ENCODE measurements at regions not wholly inside any gene's neighbourhood (a gene's known extent, or its start where the extent isn't known, plus 50 kb on each side); places are given as distances from the start of the nearest gene placed in this dataset.
"Not testable (repeated sequence)": the region's sequence is repeated elsewhere in the genome, so short reads cannot be mapped to it uniquely, and the experiment has no call there.

GRCh38 chr5:17978954-17979353, 344.7 kb downstream of the TAF11L14 start:
- no peak for DNase-seq (ENCODE audit: low spot score)

GRCh38 chr5:17982626-17983025, 348.4 kb downstream of the TAF11L14 start:
- DNase-seq (ENCODE audit: low spot score), result not testable (repeated sequence)

- no peak for DNase-seq (ENCODE audit: low spot score)
Observed at GRCh38 chr5:17989036-17989435, 354.8 kb downstream of the TAF11L14 start.

DNA sequence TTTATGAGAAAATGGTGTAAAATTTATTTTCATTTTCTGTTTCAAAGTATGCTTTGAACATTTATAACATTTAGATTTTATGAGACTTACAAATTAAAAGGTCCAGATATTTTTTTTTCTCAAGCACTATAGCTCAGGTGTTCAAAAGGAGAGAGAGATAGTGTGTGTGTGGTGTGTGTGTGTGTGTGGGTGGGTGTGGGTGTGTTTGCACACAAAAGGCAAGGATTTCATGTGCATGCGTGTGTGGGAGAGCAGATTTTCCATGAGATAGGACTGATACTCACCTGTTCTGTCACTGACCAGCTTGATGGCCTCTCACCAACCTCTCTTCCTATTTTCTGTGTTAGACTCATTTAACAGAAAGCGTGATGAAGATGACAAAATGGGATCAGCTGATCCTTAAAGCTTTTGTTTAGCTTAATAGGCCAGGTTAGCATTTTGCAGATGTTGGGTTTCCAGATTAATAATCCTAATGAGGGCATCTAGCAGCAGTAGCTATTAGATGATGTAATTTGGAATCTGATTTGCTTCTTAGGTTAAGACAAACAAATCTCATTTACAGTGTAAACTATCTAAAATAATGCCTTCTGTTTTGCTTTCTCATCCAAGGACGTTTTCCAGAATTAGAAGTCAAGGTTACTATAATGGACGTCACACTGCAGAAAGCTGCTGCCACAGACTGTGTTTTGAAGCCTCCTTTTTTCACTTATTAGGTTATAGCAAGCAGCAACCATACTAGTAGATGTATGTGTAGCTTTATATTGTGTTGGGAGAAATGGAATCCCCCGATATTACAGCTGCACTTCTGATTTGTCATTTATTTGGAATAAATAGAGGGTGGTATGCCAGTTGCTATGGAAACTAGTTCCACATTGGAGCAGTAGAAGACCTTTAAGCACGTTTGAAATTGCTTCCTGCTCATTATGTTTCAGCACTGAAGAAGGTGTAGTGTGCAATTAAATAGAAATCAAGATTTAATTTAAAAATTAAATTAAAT, 355.6 kb downstream of the TAF11L14 start:
- no peak for DNase-seq (ENCODE audit: low spot score)

DNA sequence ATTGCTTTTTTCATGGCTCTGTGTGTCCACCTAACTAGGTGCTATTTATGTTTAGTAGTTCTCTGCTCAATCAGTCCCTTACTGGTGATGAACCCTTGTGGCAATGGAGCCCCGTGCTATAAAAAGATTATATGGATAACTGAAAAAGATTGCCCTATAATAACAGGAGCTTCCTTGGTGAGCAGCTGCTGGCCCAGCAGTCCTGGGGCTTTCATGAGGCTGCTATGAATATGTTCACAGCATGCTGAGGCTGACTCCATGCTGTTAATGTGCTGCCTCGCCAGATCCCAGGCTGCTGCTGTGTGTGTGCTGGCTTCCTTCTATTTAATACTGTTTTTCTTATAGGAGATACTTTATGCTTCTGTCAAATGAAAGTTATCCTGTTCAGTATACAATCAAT, 357.5 kb downstream of the TAF11L14 start:
- no peak for DNase-seq (ENCODE audit: low spot score)

- no peak for DNase-seq (ENCODE audit: low spot score)
Observed at GRCh38 chr5:17992291-17992690, 358.0 kb downstream of the TAF11L14 start.

- DNase-seq (ENCODE audit: low spot score), result no peak
Observed at GRCh38 chr5:17995997-17996396, 361.7 kb downstream of the TAF11L14 start.

GRCh38 chr5:17999858-18000257, 365.6 kb downstream of the TAF11L14 start:
- DNase-seq (ENCODE audit: low spot score), result no peak

- no peak for DNase-seq (ENCODE audit: low spot score)
Observed at GRCh38 chr5:18000744-18001143, 366.5 kb downstream of the TAF11L14 start.

- DNase-seq (ENCODE audit: low spot score), result no peak
Observed at GRCh38 chr5:18003312-18003711, 369.1 kb downstream of the TAF11L14 start.

DNA sequence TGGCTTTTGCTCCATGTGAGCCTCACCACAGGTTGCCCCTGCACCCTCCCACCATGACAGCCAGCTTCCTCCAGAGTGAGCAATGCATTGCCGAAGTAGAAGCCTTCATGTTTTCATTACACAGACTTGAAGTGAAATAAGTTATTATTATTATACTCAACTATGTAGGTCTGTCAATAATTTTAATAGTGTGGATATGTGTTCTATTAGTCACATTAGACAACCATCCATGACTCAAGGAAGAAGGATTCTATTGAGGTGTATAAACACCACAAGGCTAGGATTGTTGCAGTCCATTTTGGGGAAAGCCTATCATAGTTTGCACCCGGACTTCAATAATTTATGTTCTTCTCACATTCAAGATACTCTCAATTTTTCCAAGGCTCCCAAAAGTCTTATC, 369.5 kb downstream of the TAF11L14 start:
- no peak for DNase-seq (ENCODE audit: low spot score)

DNA sequence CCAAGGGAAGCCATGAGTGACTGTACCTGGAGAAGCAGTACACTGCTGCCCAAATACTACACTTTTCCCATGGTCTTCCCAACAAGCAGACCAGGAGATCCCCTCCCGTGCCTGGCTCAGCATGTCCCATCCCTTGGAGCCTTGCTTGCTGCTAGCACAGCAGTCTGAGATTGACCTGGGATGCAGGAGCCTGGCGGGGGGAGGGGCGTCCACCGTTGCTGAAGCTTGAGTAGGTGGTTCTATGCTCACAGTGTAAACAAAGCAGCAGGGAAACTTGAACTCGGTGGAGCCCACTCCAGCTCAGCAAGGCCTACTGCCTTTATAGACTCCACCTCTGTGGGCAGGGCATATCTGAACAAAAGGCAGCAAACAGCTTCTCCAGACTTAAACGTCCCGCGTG, 372.0 kb downstream of the TAF11L14 start:
- DNase-seq (ENCODE audit: low spot score), result not testable (repeated sequence)

GRCh38 chr5:18008940-18009339, 374.7 kb downstream of the TAF11L14 start:
- DNase-seq (ENCODE audit: low spot score), result no peak

DNA sequence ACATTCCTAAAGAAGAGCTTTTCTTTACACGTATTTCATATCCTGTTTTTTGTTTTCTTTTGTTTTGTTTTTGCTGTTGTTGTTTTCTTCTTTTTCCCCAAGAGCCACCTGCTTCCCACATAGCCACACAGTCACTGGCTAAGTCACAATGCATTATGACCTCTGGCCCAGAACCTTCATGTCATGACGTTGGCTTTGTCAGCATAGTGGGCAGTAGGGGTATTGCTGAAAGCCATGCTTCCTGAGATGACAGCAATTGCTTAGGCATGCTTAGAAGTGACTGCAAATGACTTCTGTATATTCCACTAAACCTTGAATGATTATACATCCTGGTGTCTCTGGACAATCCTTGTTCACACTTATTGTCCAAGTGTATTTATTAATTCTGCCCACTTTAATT, 375.8 kb downstream of the TAF11L14 start:
- no peak for DNase-seq (ENCODE audit: low spot score)

DNA sequence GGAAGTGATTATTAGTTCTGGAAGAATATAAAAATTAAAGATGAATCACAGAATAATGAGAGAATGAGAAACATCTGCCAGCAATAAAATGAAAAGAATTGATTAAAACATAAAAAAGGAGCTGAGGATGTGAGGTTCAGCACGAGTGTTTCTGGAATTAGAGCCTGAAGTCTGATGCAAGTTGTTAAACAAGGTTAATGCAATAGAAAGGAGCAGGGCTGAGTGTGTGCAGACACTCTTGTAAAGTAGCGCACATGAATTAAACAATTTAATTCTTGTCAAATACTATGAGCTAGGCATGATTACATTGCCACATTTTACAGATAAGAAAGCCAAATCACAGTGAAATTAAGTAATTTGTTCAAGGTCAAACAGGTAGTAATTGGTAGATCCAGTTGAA, 384.2 kb downstream of the TAF11L14 start:
- DNase-seq (ENCODE audit: low spot score), result no peak

DNA sequence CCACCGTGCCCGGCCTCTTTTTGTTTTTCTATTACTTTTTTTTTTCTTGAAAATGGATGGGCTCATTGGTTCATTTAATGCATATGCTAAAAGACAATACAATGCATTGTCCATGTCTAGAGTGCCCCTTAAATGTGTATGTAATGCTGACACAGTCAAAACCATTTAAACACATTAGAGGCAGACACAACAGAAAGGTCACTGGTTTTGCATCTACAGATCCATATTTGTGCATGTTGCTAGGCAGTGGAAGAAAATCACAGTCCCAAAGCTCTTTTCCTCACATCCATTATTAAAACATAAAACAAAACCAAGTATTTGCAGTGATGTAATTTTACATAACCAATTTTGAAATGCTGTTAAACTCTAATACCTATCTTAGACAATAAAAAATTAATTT, 389.0 kb downstream of the TAF11L14 start:
- DNase-seq (ENCODE audit: low spot score), result no peak

- no peak for DNase-seq (ENCODE audit: low spot score)
Observed at GRCh38 chr5:18023986-18024385, 389.7 kb downstream of the TAF11L14 start.

GRCh38 chr5:18024542-18024941, 390.3 kb downstream of the TAF11L14 start:
- no peak for DNase-seq (ENCODE audit: low spot score)

DNA sequence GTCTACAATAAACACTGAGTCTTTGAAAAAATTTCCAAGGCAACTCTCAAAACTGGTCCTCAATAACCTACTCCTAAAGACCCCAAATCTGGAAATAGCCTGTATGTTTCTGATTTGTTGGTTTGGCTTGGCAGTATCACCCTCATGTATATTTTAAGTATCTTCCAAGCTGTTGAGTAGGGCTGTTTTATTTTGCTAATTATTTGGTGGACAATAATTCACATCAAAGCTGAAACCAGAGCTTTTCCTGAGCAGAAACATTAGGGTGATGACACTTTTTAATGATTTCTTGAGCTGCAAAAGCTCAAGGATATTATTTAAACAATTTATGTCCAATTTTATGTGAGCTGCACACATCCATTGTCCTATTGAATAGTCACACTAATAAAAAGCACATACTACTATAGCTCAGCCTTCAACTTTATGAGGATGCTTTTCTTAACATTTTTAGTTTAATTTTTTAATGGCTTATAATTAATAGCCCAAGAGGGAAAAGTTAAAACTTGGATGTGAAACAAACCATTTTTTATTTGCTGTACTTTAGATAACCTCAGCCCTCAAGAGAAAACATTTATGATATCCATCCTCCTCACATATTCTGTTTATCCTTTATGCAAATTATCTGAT, 393.1 kb downstream of the TAF11L14 start:
- DNase-seq (ENCODE audit: low spot score), result no peak

- no peak for DNase-seq (ENCODE audit: low spot score)
Observed at GRCh38 chr5:18028036-18028435, 393.8 kb downstream of the TAF11L14 start.

DNA sequence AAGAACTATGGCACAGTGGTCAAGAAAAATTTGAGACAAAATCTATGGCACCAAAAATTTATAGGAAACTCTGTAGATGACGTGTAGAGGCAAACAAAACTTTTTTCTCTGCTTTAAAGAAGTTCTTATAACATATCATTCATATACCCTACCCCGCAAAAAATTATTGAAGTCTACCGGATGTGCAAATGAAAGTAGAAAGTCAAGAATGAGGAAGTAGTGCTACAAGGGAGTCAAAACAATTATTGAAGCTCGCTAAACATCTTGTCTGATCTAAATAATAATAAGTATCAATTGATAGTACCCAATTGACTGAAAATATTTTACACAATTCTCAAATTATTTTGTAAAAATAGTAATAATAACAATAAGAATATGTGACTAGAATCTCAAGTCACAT, 398.5 kb downstream of the TAF11L14 start:
- no peak for DNase-seq (ENCODE audit: low spot score)

DNA sequence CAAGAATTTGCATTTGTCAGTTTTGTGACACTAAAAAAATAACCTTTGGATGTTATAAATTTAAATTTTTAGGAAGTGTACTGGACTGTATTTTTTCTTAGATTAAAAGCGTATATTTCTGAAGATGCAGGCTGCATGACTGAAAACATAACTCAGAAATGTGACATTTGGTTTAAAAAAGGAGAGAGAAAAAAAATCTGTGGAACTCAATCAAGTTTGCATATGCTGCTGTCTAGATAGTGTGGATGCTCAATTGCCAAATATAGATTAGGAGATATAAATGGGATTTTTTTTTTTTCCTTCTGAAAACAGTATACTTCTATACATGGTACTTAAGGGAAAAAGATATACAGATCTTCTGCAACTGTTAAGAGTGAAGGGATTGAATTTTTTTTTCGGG, 402.3 kb downstream of the TAF11L14 start:
- no peak for DNase-seq (ENCODE audit: low spot score)

DNA sequence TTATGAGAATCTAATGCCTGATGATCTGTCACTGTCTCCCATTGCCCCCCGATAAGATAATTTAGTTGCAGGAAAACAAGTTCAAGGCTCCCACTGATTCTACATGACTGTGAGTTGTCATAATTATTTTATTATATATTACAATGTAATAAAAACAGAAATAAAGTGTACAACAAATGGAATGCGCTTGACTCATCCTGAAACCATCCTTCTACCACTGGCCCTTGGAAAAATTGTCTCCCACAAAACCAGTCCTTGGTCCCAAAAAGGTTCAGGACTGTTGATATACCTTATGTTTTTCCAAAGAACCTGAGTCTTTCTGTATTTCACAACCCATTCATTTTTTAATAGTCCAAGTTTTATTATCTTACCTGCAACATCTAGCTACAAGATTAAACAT, 403.5 kb downstream of the TAF11L14 start:
- no peak for DNase-seq (ENCODE audit: low spot score)
